ENCODE measurements at regions not wholly inside any gene's neighbourhood (a gene's known extent, or its start where the extent isn't known, plus 50 kb on each side); places are given as distances from the start of the nearest gene placed in this dataset.

GRCh38 chr17:33944412-33944811 is 310.7 kb upstream of the CCL2 start:
- Mint-ChIP-seq H3K27me3 (ENCODE audit: insufficient read depth, unreplicated experiment) (peaks cover 26% of the 10 kb centered on the region), H3K4me1 (ENCODE audit: low read depth, unreplicated experiment) (no peaks in the 10 kb centered on the region), H3K4me3 (ENCODE audit: unreplicated experiment) (no peak overlapping the region), H3K9me3 (ENCODE audit: unreplicated experiment) (no peaks in the 10 kb centered on the region), H3K36me3 (ENCODE audit: insufficient read depth, unreplicated experiment) (no peaks in the 10 kb centered on the region), H3K27ac (ENCODE audit: unreplicated experiment) (no peak overlapping the region)
- DNase-seq: no peak
- H3K4me3 ChIP-seq (ENCODE audit: low read depth, low read length): no peak overlapping the region
- intact Hi-C loops (cut with micrococcal nuclease; ENCODE audit: unreplicated experiment): no loop called here
- TF ChIP-seq, protein P1, sequence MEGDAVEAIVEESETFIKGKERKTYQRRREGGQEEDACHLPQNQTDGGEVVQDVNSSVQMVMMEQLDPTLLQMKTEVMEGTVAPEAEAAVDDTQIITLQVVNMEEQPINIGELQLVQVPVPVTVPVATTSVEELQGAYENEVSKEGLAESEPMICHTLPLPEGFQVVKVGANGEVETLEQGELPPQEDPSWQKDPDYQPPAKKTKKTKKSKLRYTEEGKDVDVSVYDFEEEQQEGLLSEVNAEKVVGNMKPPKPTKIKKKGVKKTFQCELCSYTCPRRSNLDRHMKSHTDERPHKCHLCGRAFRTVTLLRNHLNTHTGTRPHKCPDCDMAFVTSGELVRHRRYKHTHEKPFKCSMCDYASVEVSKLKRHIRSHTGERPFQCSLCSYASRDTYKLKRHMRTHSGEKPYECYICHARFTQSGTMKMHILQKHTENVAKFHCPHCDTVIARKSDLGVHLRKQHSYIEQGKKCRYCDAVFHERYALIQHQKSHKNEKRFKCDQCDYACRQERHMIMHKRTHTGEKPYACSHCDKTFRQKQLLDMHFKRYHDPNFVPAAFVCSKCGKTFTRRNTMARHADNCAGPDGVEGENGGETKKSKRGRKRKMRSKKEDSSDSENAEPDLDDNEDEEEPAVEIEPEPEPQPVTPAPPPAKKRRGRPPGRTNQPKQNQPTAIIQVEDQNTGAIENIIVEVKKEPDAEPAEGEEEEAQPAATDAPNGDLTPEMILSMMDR (IDR thresholded peaks at IDR 0.05; ENCODE audit: insufficient read depth in 1 of 2, low read depth in 1 of 2, low read length in 1 of 2, severe bottlenecking in 1 of 2, unreplicated experiment in 1 of 2): no peak
- no peaks in the 10 kb centered on the region for H3K36me3 ChIP-seq (ENCODE audit: control insufficient read depth, insufficient read depth, low read length)
- ChIA-PET POLR2A (no interaction called here), CTCF (no interaction called here)
- H3K9me3 ChIP-seq: no peaks in the 10 kb centered on the region
- H3K4me1 ChIP-seq: no peaks in the 10 kb centered on the region
- BruUV-seq (replicated peaks): no TSS peak
- H3K27me3 ChIP-seq (replicated peaks; ENCODE audit: control insufficient read depth, insufficient read depth, low read length): no peaks in the 10 kb centered on the region

DNA sequence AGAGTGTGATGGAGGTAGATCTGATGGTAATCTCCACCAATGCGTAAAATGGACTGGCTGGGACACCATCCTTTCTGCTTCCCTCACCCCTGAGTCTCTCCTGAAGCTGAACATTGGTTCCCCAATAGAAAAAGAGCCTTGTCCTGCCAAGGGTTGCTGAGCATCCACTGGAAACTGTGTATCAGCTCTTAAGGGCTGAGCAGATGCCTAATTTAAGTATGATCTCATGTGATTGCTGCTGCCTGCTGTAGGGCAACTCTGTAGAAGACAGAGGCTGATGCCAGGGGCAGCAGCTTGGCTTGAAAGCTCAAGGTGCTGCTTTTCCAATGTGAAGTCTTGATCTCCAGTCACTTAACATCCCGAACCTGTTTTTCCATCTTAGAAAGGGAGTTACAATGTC is 310.3 kb upstream of the CCL2 start:
- Mint-ChIP-seq H3K27ac (ENCODE audit: unreplicated experiment) (no peak overlapping the region), H3K4me1 (ENCODE audit: low read depth, unreplicated experiment) (no peaks in the 10 kb centered on the region), H3K4me3 (ENCODE audit: unreplicated experiment) (no peak overlapping the region), H3K36me3 (ENCODE audit: insufficient read depth, unreplicated experiment) (no peaks in the 10 kb centered on the region), H3K9me3 (ENCODE audit: unreplicated experiment) (no peaks in the 10 kb centered on the region), H3K27me3 (ENCODE audit: insufficient read depth, unreplicated experiment) (peaks cover 26% of the 10 kb centered on the region)
- intact Hi-C loops (cut with micrococcal nuclease; ENCODE audit: unreplicated experiment): no loop called here
- TF ChIP-seq, protein P1 (IDR thresholded peaks at IDR 0.05; ENCODE audit: insufficient read depth in 1 of 2, low read depth in 1 of 2, low read length in 1 of 2, severe bottlenecking in 1 of 2, unreplicated experiment in 1 of 2): no peak
- ChIA-PET POLR2A (no interaction called here), CTCF (no interaction called here)
- no peaks in the 10 kb centered on the region for H3K9me3 ChIP-seq
- BruUV-seq (replicated peaks): no TSS peak
- H3K27me3 ChIP-seq (replicated peaks; ENCODE audit: control insufficient read depth, insufficient read depth, low read length): no peaks in the 10 kb centered on the region
- no peaks in the 10 kb centered on the region for H3K4me1 ChIP-seq
- no peak overlapping the region for H3K4me3 ChIP-seq (ENCODE audit: low read depth, low read length)
- no peak for DNase-seq
- H3K36me3 ChIP-seq (ENCODE audit: control insufficient read depth, insufficient read depth, low read length): no peaks in the 10 kb centered on the region

- Mint-ChIP-seq H3K4me1 (ENCODE audit: low read depth, unreplicated experiment) (no peaks in the 10 kb centered on the region), H3K4me3 (ENCODE audit: unreplicated experiment) (no peak overlapping the region), H3K36me3 (ENCODE audit: insufficient read depth, unreplicated experiment) (no peaks in the 10 kb centered on the region), H3K27me3 (ENCODE audit: insufficient read depth, unreplicated experiment) (peaks cover 20% of the 10 kb centered on the region), H3K9me3 (ENCODE audit: unreplicated experiment) (no peaks in the 10 kb centered on the region), H3K27ac (ENCODE audit: unreplicated experiment) (no peak overlapping the region)
- H3K27me3 ChIP-seq (replicated peaks; ENCODE audit: control insufficient read depth, insufficient read depth, low read length): no peaks in the 10 kb centered on the region
- H3K9me3 ChIP-seq: no peaks in the 10 kb centered on the region
- intact Hi-C loops (cut with micrococcal nuclease; ENCODE audit: unreplicated experiment): no loop called here
- CTCF ChIA-PET: no interaction called here
- DNase-seq: no peak
- BruUV-seq (replicated peaks): no TSS peak
- H3K36me3 ChIP-seq (ENCODE audit: control insufficient read depth, insufficient read depth, low read length): no peaks in the 10 kb centered on the region
- H3K4me3 ChIP-seq (ENCODE audit: low read depth, low read length): no peak overlapping the region
- TF ChIP-seq, protein P1 (IDR thresholded peaks at IDR 0.05; ENCODE audit: insufficient read depth in 1 of 2, low read depth in 1 of 2, low read length in 1 of 2, severe bottlenecking in 1 of 2, unreplicated experiment in 1 of 2): no peak
- POLR2A ChIA-PET: no interaction called here
- H3K4me1 ChIP-seq: no peaks in the 10 kb centered on the region
Measured at GRCh38 chr17:33945646-33946546, 309.2 kb upstream of the CCL2 start.
